ENCODE measurements at regions not wholly inside any gene's neighbourhood (a gene's known extent, or its start where the extent isn't known, plus 50 kb on each side); places are given as distances from the start of the nearest gene placed in this dataset.

DNA sequence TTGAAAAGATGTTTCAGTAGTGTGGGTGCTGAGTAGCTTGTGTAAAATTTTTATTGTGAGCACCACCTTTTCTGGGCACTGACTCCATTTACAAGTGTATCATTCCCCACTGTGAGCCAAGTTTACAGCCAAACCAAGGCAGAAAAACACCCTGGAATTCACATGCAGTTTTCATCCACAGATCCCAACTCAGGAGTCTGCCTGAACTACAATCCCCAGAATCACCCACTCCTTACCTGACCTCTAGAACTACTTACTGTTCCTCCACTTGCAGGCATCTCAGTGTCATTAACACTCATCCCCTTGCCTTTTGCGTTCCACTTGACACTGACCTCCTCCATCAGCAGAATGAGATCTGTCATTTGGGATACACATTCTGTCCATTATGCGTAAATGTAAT lies 2042.6 kb upstream of the CDH6 start:
- TF ChIP-seq CTCF (IDR thresholded peaks at IDR 0.05; ENCODE audit: low read depth, low read length): no peak
- Histone ChIP-seq H3K4me3 (ENCODE audit: low read depth, low read length) (no peak overlapping the region), H3K27ac (ENCODE audit: low read depth, low read length) (no peak overlapping the region), H3K9me3 (ENCODE audit: control insufficient read depth, insufficient read depth, low read length) (peaks cover 2% of the 10 kb centered on the region; the same call in 1 of the 2 replicates), H3K27me3 (ENCODE audit: control insufficient read depth, insufficient read depth, low read length) (no peaks in the 10 kb centered on the region)
- ChIA-PET POLR2A (no interaction called here), CTCF (no interaction called here)
- no peak for DNase-seq (ENCODE audit: low read depth, low spot score)

- ChIA-PET CTCF (no interaction called here), POLR2A (no interaction called here)
- no peak overlapping the region for H3K27ac ChIP-seq (ENCODE audit: low read depth, low read length)
- TF ChIP-seq CTCF (IDR thresholded peaks at IDR 0.05; ENCODE audit: low read depth, low read length): no peak
- H3K9me3 ChIP-seq (ENCODE audit: control insufficient read depth, insufficient read depth, low read length): peaks cover 2% of the 10 kb centered on the region; the same call in 1 of the 2 replicates
- no peak overlapping the region for H3K4me3 ChIP-seq (ENCODE audit: low read depth, low read length)
- DNase-seq (ENCODE audit: low read depth, low spot score): no peak
- H3K27me3 ChIP-seq (ENCODE audit: control insufficient read depth, insufficient read depth, low read length): no peaks in the 10 kb centered on the region
Measured at GRCh38 chr5:29148581-29148980, 2044.9 kb upstream of the CDH6 start.

DNA sequence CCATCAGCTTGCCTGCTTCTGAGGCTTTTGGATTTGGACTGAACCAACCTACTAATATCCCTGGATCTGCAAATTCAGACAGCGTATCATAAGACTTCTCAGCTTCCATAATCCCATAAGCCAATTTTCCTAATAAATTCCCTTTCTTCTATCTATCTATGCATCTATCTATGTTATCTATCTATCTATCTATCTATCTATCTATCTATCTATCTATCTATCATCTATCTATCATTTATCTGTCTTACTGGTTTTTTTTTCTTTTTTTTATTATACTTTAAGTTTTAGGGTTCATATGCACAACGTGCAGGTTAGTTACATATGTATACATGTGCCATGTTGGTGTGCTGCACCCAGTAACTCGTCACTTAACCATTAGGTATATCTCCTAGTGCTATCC lies 2045.4 kb upstream of the CDH6 start:
- DNase-seq (ENCODE audit: low read depth, low spot score): no peak
- peaks cover 2% of the 10 kb centered on the region; the same call in 1 of the 2 replicates for H3K9me3 ChIP-seq (ENCODE audit: control insufficient read depth, insufficient read depth, low read length)
- CTCF ChIA-PET: no interaction called here
- H3K27me3 ChIP-seq (ENCODE audit: control insufficient read depth, insufficient read depth, low read length): no peaks in the 10 kb centered on the region
- H3K4me3 ChIP-seq (ENCODE audit: low read depth, low read length): no peak overlapping the region
- no peak overlapping the region for H3K27ac ChIP-seq (ENCODE audit: low read depth, low read length)
- TF ChIP-seq CTCF (IDR thresholded peaks at IDR 0.05; ENCODE audit: low read depth, low read length): no peak
- POLR2A ChIA-PET: no interaction called here

DNA sequence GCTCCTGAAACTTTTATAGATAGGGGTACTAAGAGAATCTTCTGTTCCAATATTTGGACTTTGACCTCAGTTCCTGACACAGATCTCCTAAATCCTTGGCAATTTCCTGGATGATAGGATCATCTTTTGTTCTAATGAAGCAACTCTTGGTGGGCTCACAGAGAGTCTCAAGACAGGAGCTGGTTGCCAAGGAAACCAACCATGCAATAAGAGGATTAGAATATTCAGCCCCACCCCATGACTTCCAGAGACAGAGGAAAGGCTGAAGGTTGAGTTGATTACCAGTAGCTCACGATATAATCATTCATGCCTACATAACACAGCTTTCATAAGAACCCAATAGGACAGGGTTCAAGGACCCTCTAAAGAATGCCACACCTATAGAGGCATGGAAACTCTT lies 2050.2 kb upstream of the CDH6 start:
- Histone ChIP-seq H3K4me3 (ENCODE audit: low read depth, low read length) (no peak overlapping the region), H3K9me3 (ENCODE audit: control insufficient read depth, insufficient read depth, low read length) (no peaks in the 10 kb centered on the region; the same call in 1 of the 2 replicates), H3K27me3 (ENCODE audit: control insufficient read depth, insufficient read depth, low read length) (no peaks in the 10 kb centered on the region), H3K27ac (ENCODE audit: low read depth, low read length) (no peak overlapping the region)
- ChIA-PET CTCF (no interaction called here), POLR2A (no interaction called here)
- no peak for DNase-seq (ENCODE audit: low read depth, low spot score)
- TF ChIP-seq CTCF (IDR thresholded peaks at IDR 0.05; ENCODE audit: low read depth, low read length): no peak

GRCh38 chr5:29134418-29134817 lies 2059.1 kb upstream of the CDH6 start:
- Histone ChIP-seq H3K27me3 (ENCODE audit: control insufficient read depth, insufficient read depth, low read length) (no peaks in the 10 kb centered on the region), H3K9me3 (ENCODE audit: control insufficient read depth, insufficient read depth, low read length) (no peaks in the 10 kb centered on the region; the same call in 1 of the 2 replicates), H3K27ac (ENCODE audit: low read depth, low read length) (no peak overlapping the region), H3K4me3 (ENCODE audit: low read depth, low read length) (no peak overlapping the region)
- no peak for DNase-seq (ENCODE audit: low read depth, low spot score)
- CTCF ChIA-PET: no interaction called here
- POLR2A ChIA-PET: no interaction called here
- no peak for TF ChIP-seq CTCF (IDR thresholded peaks at IDR 0.05; ENCODE audit: low read depth, low read length)
